ENCODE measurements at regions not wholly inside any gene's neighbourhood (a gene's known extent, or its start where the extent isn't known, plus 50 kb on each side); places are given as distances from the start of the nearest gene placed in this dataset.
"Not testable (repeated sequence)": the region's sequence is repeated elsewhere in the genome, so short reads cannot be mapped to it uniquely, and the experiment has no call there.

GRCh38 chr7:86366946-86367345, 276.8 kb upstream of the GRM3 start:
- no peak for DNase-seq (ENCODE audit: low spot score)

- not testable (repeated sequence) for DNase-seq (ENCODE audit: low spot score)
Observed at GRCh38 chr7:86340407-86340806, 303.3 kb upstream of the GRM3 start.

GRCh38 chr7:86339051-86339450, 304.7 kb upstream of the GRM3 start:
- no peak for DNase-seq (ENCODE audit: low spot score)

GRCh38 chr7:86328801-86329433, 314.8 kb upstream of the GRM3 start:
- no peak for DNase-seq (ENCODE audit: low spot score)

GRCh38 chr7:86326847-86327246, 316.9 kb upstream of the GRM3 start:
- no peak for DNase-seq (ENCODE audit: low spot score)

GRCh38 chr7:86320889-86321288, 322.8 kb upstream of the GRM3 start:
- no peak for DNase-seq (ENCODE audit: low spot score)

GRCh38 chr7:86320341-86320740, 323.4 kb upstream of the GRM3 start:
- DNase-seq (ENCODE audit: low spot score), result no peak

- DNase-seq (ENCODE audit: low spot score), result no peak
Observed at GRCh38 chr7:86313842-86314241, 329.9 kb upstream of the GRM3 start.

- no peak for DNase-seq (ENCODE audit: low spot score)
Observed at GRCh38 chr7:86301301-86301700, 342.4 kb upstream of the GRM3 start.

GRCh38 chr7:86295526-86295925, 348.2 kb upstream of the GRM3 start:
- no peak for DNase-seq (ENCODE audit: low spot score)

- DNase-seq (ENCODE audit: low spot score), result no peak
Observed at GRCh38 chr7:86282014-86282682, 361.6 kb upstream of the GRM3 start.

GRCh38 chr7:86280150-86280549, 363.6 kb upstream of the GRM3 start:
- no peak for DNase-seq (ENCODE audit: low spot score)

GRCh38 chr7:86262781-86263180, 380.9 kb upstream of the GRM3 start:
- DNase-seq (ENCODE audit: low spot score), result no peak

- no peak for DNase-seq (ENCODE audit: low spot score)
Observed at GRCh38 chr7:86257894-86258293, 385.8 kb upstream of the GRM3 start.

GRCh38 chr7:86252406-86252805, 391.3 kb upstream of the GRM3 start:
- DNase-seq (ENCODE audit: low spot score), result no peak

- DNase-seq (ENCODE audit: low spot score), result no peak
Observed at GRCh38 chr7:86248977-86249376, 394.7 kb upstream of the GRM3 start.

- DNase-seq (ENCODE audit: low spot score), result no peak
Observed at GRCh38 chr7:86243171-86243570, 400.5 kb upstream of the GRM3 start.

- DNase-seq (ENCODE audit: low spot score), result no peak
Observed at GRCh38 chr7:86226191-86226590, 417.5 kb upstream of the GRM3 start.

- no peak for DNase-seq (ENCODE audit: low spot score)
Observed at GRCh38 chr7:86222806-86223205, 420.9 kb upstream of the GRM3 start.

- DNase-seq (ENCODE audit: low spot score), result no peak
Observed at GRCh38 chr7:86214734-86215133, 429.0 kb upstream of the GRM3 start.

GRCh38 chr7:86212976-86213375, 430.7 kb upstream of the GRM3 start:
- no peak for DNase-seq (ENCODE audit: low spot score)

GRCh38 chr7:86209036-86209435, 434.7 kb upstream of the GRM3 start:
- no peak for DNase-seq (ENCODE audit: low spot score)

GRCh38 chr7:86207740-86208139, 436.0 kb upstream of the GRM3 start:
- no peak for DNase-seq (ENCODE audit: low spot score)

- no peak for DNase-seq (ENCODE audit: low spot score)
Observed at GRCh38 chr7:86202833-86203232, 440.9 kb upstream of the GRM3 start.

Measured in AG08396 (cell line).